HFF-Myc (cell line): ENCODE measurements at regions not wholly inside any gene's neighbourhood (a gene's known extent, or its start where the extent isn't known, plus 50 kb on each side); places are given as distances from the start of the nearest gene placed in this dataset.

ENCODE experiments used
- DNase-seq: peaks from one replicate; pipeline ENCODE4 v3.0.0-alpha.2; 2011; ENCODE audit warnings: low read depth; ENCODE audit errors: extremely low read depth
- H3K4me3 ChIP-seq: replicated peaks from 2 replicates; pipeline ENCODE4 v1.5.1; 2011; ENCODE audit warnings: low read depth, mild to moderate bottlenecking, control low read depth, low read length
- CTCF ChIP-seq: IDR thresholded peaks from 2 replicates; pipeline ENCODE4 v1.5.1; 2012; ENCODE audit warnings: mild to moderate bottlenecking, low read depth, low read length, control low read depth; ENCODE audit errors: missing control alignments

- TF ChIP-seq CTCF: no peak
- DNase-seq: no peak
- H3K4me3 ChIP-seq: no peak overlapping the region
These were observed 69.7 kb upstream of the LARS2 start for GRCh38 chr3:45318689-45319088.

GRCh38 chr3:45319231-45319995 lies 69.0 kb upstream of the LARS2 start:
- no peak for TF ChIP-seq CTCF
- no peak overlapping the region for H3K4me3 ChIP-seq
- DNase-seq: no peak

GRCh38 chr3:45319996-45320305 lies 68.4 kb upstream of the LARS2 start:
- no peak for DNase-seq
- no peak for TF ChIP-seq CTCF
- H3K4me3 ChIP-seq: no peak overlapping the region

- TF ChIP-seq CTCF: no peak
These were observed 67.4 kb upstream of the LARS2 start for GRCh38 chr3:45320986-45321385.

GRCh38 chr3:45321607-45322391 lies 66.6 kb upstream of the LARS2 start:
- no peak for DNase-seq
- TF ChIP-seq CTCF: no peak
- no peak overlapping the region for H3K4me3 ChIP-seq

More at GRCh38 chr3:45320986-45321385, 67.4 kb upstream of the LARS2 start:
- no peak for DNase-seq
- H3K4me3 ChIP-seq: no peak overlapping the region

GRCh38 chr3:45322616-45323015 lies 65.8 kb upstream of the LARS2 start:
- TF ChIP-seq CTCF: no peak
- no peak overlapping the region for H3K4me3 ChIP-seq
- no peak for DNase-seq
